ENCODE measurements at regions not wholly inside any gene's neighbourhood (a gene's known extent, or its start where the extent isn't known, plus 50 kb on each side); places are given as distances from the start of the nearest gene placed in this dataset.

DNA sequence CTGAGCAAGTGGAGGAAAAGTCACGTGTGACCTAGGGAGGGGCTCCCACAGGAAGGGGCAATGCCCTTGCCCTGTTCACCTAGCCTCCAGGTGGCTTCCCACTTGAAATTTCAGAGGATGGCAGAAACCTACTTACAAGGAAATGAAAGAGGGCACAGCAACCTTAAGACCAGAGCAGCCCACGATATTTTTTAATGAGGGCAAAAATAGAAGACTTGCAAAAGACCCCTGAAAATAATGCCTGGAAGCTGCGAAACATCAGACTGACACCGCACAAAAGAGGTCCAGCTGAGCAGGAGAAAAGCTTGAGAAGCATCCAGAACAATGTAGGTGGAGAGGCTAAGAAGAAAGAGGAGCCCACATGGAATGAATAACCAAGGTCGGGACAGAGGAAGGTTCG is 66.1 kb downstream of the KLF15 start:
- FAIRE-seq, result no peak
- POLR2A ChIA-PET, result no interaction called here
- WGBS (ENCODE audit: missing lambda C conversion rate), result 75% methylated on average over 6 of the region's 6 CpGs

DNA sequence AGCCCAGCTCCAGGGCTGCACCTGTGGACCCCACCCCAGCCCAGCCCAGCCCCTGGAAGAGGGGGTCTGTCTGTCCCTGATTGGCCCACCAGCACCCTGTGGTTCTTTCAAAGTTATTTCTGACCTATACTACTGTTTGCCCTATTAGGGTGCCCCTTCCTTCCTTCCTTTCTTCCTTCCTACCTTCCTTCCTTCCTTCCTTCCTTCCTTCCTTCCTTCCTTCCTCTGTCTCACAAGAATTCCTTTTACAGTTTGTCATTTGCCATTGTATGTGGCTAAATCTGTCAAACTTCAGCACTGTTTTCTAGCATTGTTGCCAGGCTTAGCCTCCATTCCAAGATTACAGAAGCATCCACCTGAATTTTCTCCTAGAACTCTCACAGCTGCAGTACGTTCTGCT is 66.9 kb downstream of the KLF15 start:
- no peak overlapping the region for H3K4me2 ChIP-seq
- no peak overlapping the region for H3K27ac ChIP-seq
- POLR2A ChIA-PET, result no interaction called here
- FAIRE-seq, result no peak
- no peak overlapping the region for H3K4me3 ChIP-seq
- TF ChIP-seq RFX5 (IDR thresholded peaks at IDR 0.05) (no peak), SMC3 (IDR thresholded peaks at IDR 0.05) (no peak), KDM1A (IDR thresholded peaks at IDR 0.05; ENCODE audit: low read depth) (no peak), POLR2A (IDR thresholded peaks at IDR 0.05; ENCODE audit: low read length) (no peak), NR3C1 (IDR thresholded peaks at IDR 0.05) (no peak), FOXS1 (CRISPR knock-in tag; IDR thresholded peaks at IDR 0.05) (no peak), PHF8 (IDR thresholded peaks at IDR 0.05; ENCODE audit: borderline replicate concordance, low read depth) (no peak)
- TF ChIP-seq, protein P1, sequence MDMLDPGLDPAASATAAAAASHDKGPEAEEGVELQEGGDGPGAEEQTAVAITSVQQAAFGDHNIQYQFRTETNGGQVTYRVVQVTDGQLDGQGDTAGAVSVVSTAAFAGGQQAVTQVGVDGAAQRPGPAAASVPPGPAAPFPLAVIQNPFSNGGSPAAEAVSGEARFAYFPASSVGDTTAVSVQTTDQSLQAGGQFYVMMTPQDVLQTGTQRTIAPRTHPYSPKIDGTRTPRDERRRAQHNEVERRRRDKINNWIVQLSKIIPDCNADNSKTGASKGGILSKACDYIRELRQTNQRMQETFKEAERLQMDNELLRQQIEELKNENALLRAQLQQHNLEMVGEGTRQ (IDR thresholded peaks at IDR 0.05), result no peak
- TF ChIP-seq, protein P2, sequence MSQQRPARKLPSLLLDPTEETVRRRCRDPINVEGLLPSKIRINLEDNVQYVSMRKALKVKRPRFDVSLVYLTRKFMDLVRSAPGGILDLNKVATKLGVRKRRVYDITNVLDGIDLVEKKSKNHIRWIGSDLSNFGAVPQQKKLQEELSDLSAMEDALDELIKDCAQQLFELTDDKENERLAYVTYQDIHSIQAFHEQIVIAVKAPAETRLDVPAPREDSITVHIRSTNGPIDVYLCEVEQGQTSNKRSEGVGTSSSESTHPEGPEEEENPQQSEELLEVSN (IDR thresholded peaks at IDR 0.05; ENCODE audit: borderline replicate concordance, low read depth), result no peak
- TF ChIP-seq, protein P3, sequence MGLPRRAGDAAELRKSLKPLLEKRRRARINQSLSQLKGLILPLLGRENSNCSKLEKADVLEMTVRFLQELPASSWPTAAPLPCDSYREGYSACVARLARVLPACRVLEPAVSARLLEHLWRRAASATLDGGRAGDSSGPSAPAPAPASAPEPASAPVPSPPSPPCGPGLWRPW (IDR thresholded peaks at IDR 0.05), result no peak
- ATAC-seq, result no peak
- 59% methylated on average over 1 of the region's 1 CpG for WGBS (ENCODE audit: missing lambda C conversion rate)
- no peak for DNase-seq (ENCODE audit: low read depth in 1 of 2, low spot score in 1 of 2)
- H3K9me3 ChIP-seq, result no peaks in the 10 kb centered on the region
- CTCF ChIA-PET, result no interaction called here
- no peaks in the 10 kb centered on the region for H3K4me1 ChIP-seq

More for the DNA sequence above, 66.1 kb downstream of the KLF15 start:
- no peaks in the 10 kb centered on the region for H3K4me1 ChIP-seq
- no peak overlapping the region for H3K4me3 ChIP-seq
- no peaks in the 10 kb centered on the region for H3K9me3 ChIP-seq
- CTCF ChIA-PET, result no interaction called here
- H3K27ac ChIP-seq, result no peak overlapping the region
- DNase-seq (ENCODE audit: low read depth in 1 of 2, low spot score in 1 of 2) (no peak), ATAC-seq (no peak)
- no peak overlapping the region for H3K4me2 ChIP-seq
- no peak for TF ChIP-seq FOXS1 (CRISPR knock-in tag; IDR thresholded peaks at IDR 0.05)
- no peak for TF ChIP-seq JUN (IDR thresholded peaks at IDR 0.05)
- no peak for TF ChIP-seq RCOR1 (IDR thresholded peaks at IDR 0.05; ENCODE audit: low read depth, low read length)
- no peak for TF ChIP-seq POLR2A (IDR thresholded peaks at IDR 0.05; ENCODE audit: low read length)
- no peak for TF ChIP-seq CBX8 (IDR thresholded peaks at IDR 0.05)
- no peak for TF ChIP-seq HDAC2 (IDR thresholded peaks at IDR 0.05)
- no peak for TF ChIP-seq KDM5A (IDR thresholded peaks at IDR 0.05)
- TF ChIP-seq EP300 (IDR thresholded peaks at IDR 0.05), result no peak
- TF ChIP-seq, protein P4, sequence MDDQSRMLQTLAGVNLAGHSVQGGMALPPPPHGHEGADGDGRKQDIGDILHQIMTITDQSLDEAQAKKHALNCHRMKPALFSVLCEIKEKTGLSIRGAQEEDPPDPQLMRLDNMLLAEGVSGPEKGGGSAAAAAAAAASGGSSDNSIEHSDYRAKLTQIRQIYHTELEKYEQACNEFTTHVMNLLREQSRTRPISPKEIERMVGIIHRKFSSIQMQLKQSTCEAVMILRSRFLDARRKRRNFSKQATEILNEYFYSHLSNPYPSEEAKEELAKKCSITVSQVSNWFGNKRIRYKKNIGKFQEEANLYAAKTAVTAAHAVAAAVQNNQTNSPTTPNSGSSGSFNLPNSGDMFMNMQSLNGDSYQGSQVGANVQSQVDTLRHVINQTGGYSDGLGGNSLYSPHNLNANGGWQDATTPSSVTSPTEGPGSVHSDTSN (IDR thresholded peaks at IDR 0.05), result no peak
- TF ChIP-seq HEYL (CRISPR knock-in tag; IDR thresholded peaks at IDR 0.05), result no peak
- no peak for TF ChIP-seq FOSL2 (IDR thresholded peaks at IDR 0.05)
- TF ChIP-seq FOSL2 (CRISPR knock-in tag; IDR thresholded peaks at IDR 0.05), result no peak
- TF ChIP-seq HOXA7 (CRISPR knock-in tag; IDR thresholded peaks at IDR 0.05), result no peak
- TF ChIP-seq, protein P5, sequence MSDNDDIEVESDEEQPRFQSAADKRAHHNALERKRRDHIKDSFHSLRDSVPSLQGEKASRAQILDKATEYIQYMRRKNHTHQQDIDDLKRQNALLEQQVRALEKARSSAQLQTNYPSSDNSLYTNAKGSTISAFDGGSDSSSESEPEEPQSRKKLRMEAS (IDR thresholded peaks at IDR 0.05), result no peak
- TF ChIP-seq GATA3 (IDR thresholded peaks at IDR 0.05; ENCODE audit: borderline replicate concordance), result no peak
- TF ChIP-seq RARB (CRISPR knock-in tag; IDR thresholded peaks at IDR 0.05), result no peak
- no peak for TF ChIP-seq ZC3H11A (IDR thresholded peaks at IDR 0.05)

DNA sequence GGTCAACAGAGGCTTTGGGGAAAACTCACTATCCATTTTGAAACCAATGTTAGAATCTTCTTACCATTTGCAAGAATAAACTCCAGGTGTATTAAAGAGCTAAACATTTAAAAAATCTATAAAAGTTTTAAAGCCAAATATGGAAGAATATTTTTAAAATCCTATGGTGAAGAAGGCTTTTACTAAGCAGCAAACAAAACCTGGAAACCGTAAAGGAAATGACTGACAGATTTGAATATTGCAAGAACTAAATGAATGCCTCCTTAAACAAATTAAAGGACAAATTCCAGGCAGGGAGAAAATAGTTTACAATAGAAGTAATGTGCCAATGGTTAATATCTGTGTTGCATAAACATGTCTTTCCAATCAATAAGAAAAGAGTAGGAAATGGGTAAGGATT is 68.1 kb downstream of the KLF15 start:
- no peak overlapping the region for H3K4me2 ChIP-seq
- WGBS (ENCODE audit: missing lambda C conversion rate), result 84% methylated on average over 1 of the region's 1 CpG
- H3K27ac ChIP-seq, result no peak overlapping the region
- no peak for ATAC-seq
- CTCF ChIA-PET, result no interaction called here
- no peak for DNase-seq (ENCODE audit: low read depth in 1 of 2, low spot score in 1 of 2)
- FAIRE-seq, result no peak
- no peaks in the 10 kb centered on the region for H3K9me3 ChIP-seq
- POLR2A ChIA-PET, result no interaction called here
- H3K4me3 ChIP-seq, result no peak overlapping the region
- H3K4me1 ChIP-seq, result peaks cover 5% of the 10 kb centered on the region; the same call in 1 of the 3 replicates
- TF ChIP-seq PHF8 (IDR thresholded peaks at IDR 0.05; ENCODE audit: borderline replicate concordance, low read depth), result no peak
- TF ChIP-seq MAZ (IDR thresholded peaks at IDR 0.05; ENCODE audit: borderline replicate concordance, low read depth, low read length), result no peak
- TF ChIP-seq HOXB5 (CRISPR knock-in tag; IDR thresholded peaks at IDR 0.05), result no peak
- TF ChIP-seq, protein P6, sequence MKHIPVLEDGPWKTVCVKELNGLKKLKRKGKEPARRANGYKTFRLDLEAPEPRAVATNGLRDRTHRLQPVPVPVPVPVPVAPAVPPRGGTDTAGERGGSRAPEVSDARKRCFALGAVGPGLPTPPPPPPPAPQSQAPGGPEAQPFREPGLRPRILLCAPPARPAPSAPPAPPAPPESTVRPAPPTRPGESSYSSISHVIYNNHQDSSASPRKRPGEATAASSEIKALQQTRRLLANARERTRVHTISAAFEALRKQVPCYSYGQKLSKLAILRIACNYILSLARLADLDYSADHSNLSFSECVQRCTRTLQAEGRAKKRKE (CRISPR knock-in tag; IDR thresholded peaks at IDR 0.05; ENCODE audit: low read depth), result no peak
- TF ChIP-seq, protein P7, sequence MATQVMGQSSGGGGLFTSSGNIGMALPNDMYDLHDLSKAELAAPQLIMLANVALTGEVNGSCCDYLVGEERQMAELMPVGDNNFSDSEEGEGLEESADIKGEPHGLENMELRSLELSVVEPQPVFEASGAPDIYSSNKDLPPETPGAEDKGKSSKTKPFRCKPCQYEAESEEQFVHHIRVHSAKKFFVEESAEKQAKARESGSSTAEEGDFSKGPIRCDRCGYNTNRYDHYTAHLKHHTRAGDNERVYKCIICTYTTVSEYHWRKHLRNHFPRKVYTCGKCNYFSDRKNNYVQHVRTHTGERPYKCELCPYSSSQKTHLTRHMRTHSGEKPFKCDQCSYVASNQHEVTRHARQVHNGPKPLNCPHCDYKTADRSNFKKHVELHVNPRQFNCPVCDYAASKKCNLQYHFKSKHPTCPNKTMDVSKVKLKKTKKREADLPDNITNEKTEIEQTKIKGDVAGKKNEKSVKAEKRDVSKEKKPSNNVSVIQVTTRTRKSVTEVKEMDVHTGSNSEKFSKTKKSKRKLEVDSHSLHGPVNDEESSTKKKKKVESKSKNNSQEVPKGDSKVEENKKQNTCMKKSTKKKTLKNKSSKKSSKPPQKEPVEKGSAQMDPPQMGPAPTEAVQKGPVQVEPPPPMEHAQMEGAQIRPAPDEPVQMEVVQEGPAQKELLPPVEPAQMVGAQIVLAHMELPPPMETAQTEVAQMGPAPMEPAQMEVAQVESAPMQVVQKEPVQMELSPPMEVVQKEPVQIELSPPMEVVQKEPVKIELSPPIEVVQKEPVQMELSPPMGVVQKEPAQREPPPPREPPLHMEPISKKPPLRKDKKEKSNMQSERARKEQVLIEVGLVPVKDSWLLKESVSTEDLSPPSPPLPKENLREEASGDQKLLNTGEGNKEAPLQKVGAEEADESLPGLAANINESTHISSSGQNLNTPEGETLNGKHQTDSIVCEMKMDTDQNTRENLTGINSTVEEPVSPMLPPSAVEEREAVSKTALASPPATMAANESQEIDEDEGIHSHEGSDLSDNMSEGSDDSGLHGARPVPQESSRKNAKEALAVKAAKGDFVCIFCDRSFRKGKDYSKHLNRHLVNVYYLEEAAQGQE (IDR thresholded peaks at IDR 0.05), result no peak
- TF ChIP-seq CHD4 (IDR thresholded peaks at IDR 0.05; ENCODE audit: borderline replicate concordance), result no peak
